ENCODE measurements at regions not wholly inside any gene's neighbourhood (a gene's known extent, or its start where the extent isn't known, plus 50 kb on each side); places are given as distances from the start of the nearest gene placed in this dataset.
A peak's percentile ranks its signal among the peaks of the same experiment; 100 is the strongest.
"Not testable (repeated sequence)": the region's sequence is repeated elsewhere in the genome, so short reads cannot be mapped to it uniquely, and the experiment has no call there.

- ChIA-PET POLR2A (no interaction called here), CTCF (interaction anchor here (0.7 to 1.9 kb wide), 5 partner anchors 12 to 407 kb away, joined by 3 to 4 read pairs (median 3); no protein-coding TSS in a partner anchor)
- FAIRE-seq (no peak), ATAC-seq (peak in 1 of 2 experiments; percentile 48; a peak in 3 of 6 replicates), DNase-seq (ENCODE audit: low read depth in 1 of 2, low spot score in 1 of 2) (peak in 1 of 2 experiments; percentile 17)
- no peaks in the 10 kb centered on the region; the same call in 2 of the 3 replicates for H3K9me3 ChIP-seq
- 63% methylated on average over 26 of the region's 29 CpGs for WGBS (ENCODE audit: missing lambda C conversion rate)
- H3K4me2 ChIP-seq: 0 out of 3 replicates have a peak overlapping the region, but pooled peaks have one; percentile 2
- no peak overlapping the region for H3K4me3 ChIP-seq
- H3K27ac ChIP-seq: 0 out of 6 replicates have a peak overlapping the region, but pooled peaks of 1 of the 2 experiments have one; percentile 25
- H3K4me1 ChIP-seq: no peaks in the 10 kb centered on the region
- TF ChIP-seq POLR2AphosphoS2 (conservative IDR thresholded peaks at IDR 0.05; ENCODE audit: low read length): no peak
- no peak for TF ChIP-seq ESRRA (IDR thresholded peaks at IDR 0.05; ENCODE audit: borderline replicate concordance, low read length)
- no peak for TF ChIP-seq NFE2L2 (conservative IDR thresholded peaks at IDR 0.05; ENCODE audit: low read length)
- no peak for TF ChIP-seq ZSCAN20 (CRISPR knock-in tag; IDR thresholded peaks at IDR 0.05)
Observed at GRCh38 chr1:9466780-9467758, 72.2 kb upstream of the SLC25A33 start.

- CTCF ChIA-PET: interaction anchor here (0.8 to 1.5 kb wide), 2 partner anchors 13 to 25 kb away, joined by 3 read pairs; no protein-coding TSS in a partner anchor
- POLR2A ChIA-PET: interaction anchor here (0.7 kb wide), 1 partner anchor 178 kb away, joined by 4 read pairs; no protein-coding TSS in a partner anchor
- not testable (repeated sequence) for DNase-seq (ENCODE audit: low read depth in 1 of 2, low spot score in 1 of 2); ATAC-seq; H3K9me3 ChIP-seq; H3K27ac ChIP-seq; H3K4me2 ChIP-seq; FAIRE-seq; H3K4me3 ChIP-seq
- H3K4me1 ChIP-seq: peaks cover 13% of the 10 kb centered on the region
- WGBS (ENCODE audit: missing lambda C conversion rate): 63% methylated on average over 3 of the region's 3 CpGs
Observed at GRCh38 chr1:9469882-9470281, 69.4 kb upstream of the SLC25A33 start.

GRCh38 chr1:9471679-9472078 lies 67.6 kb upstream of the SLC25A33 start:
- Histone ChIP-seq H3K9me3 (no peaks in the 10 kb centered on the region), H3K4me2 (no peak overlapping the region), H3K4me3 (no peak overlapping the region), H3K27ac (no peak overlapping the region), H3K4me1 (peaks cover 15% of the 10 kb centered on the region)
- no peak for ATAC-seq
- ChIA-PET CTCF (interaction anchor here (1.5 to 1.9 kb wide), 2 partner anchors 23 to 182 kb away, joined by 5 to 7 read pairs; no protein-coding TSS in a partner anchor), POLR2A (interaction anchor here (0.6 kb wide), 1 partner anchor 341 kb away, joined by 6 read pairs; no protein-coding TSS in a partner anchor)
- FAIRE-seq: no peak
- no peak for DNase-seq (ENCODE audit: low read depth in 1 of 2, low spot score in 1 of 2)
- TF ChIP-seq ATOH8 (CRISPR knock-in tag; IDR thresholded peaks at IDR 0.05; ENCODE audit: low read depth) (no peak), MYC (IDR thresholded peaks at IDR 0.05; ENCODE audit: borderline replicate concordance, low read length) (no peak), HOXB13 (CRISPR knock-in tag; IDR thresholded peaks at IDR 0.05; ENCODE audit: low read depth) (no peak), TFCP2L1 (CRISPR knock-in tag; IDR thresholded peaks at IDR 0.05) (no peak), RAD21 (conservative IDR thresholded peaks at IDR 0.05 in 1 of 2, IDR thresholded peaks at IDR 0.05 in 1 of 2) (no peak), ESRRA (IDR thresholded peaks at IDR 0.05; ENCODE audit: borderline replicate concordance, low read length) (no peak), CHD4 (IDR thresholded peaks at IDR 0.05; ENCODE audit: borderline replicate concordance) (no peak), HES2 (IDR thresholded peaks at IDR 0.05) (no peak), JUN (IDR thresholded peaks at IDR 0.05) (no peak), MAFK (IDR thresholded peaks at IDR 0.05; ENCODE audit: partially characterized antibody) (no peak), ZNF302 (CRISPR knock-in tag; IDR thresholded peaks at IDR 0.05) (no peak), NFE2L2 (conservative IDR thresholded peaks at IDR 0.05; ENCODE audit: low read length) (no peak), CBX8 (IDR thresholded peaks at IDR 0.05) (no peak), KDM5A (IDR thresholded peaks at IDR 0.05) (no peak), CHD2 (IDR thresholded peaks at IDR 0.05; ENCODE audit: low read length, partially characterized antibody) (no peak), MAX (IDR thresholded peaks at IDR 0.05) (no peak), CEBPB (IDR thresholded peaks at IDR 0.05) (no peak)
- WGBS (ENCODE audit: missing lambda C conversion rate): 75% methylated on average over 12 of the region's 15 CpGs
